H1 (cell line): ENCODE measurements at regions not wholly inside any gene's neighbourhood (a gene's known extent, or its start where the extent isn't known, plus 50 kb on each side); places are given as distances from the start of the nearest gene placed in this dataset.

Source experiments
- CTCF ChIA-PET: fragments of 300-600 bp; sonication (Branson Sonifier 250); formaldehyde crosslinking; loops from one replicate; lab custom pipeline; 2021; ENCODE audit not compliant: partially characterized antibody; lab: Charles Lee
- POLR2A ChIA-PET: fragments of 300-600 bp; sonication (Branson Sonifier 250); formaldehyde crosslinking; loops from one replicate; lab custom pipeline; 2021; ENCODE audit warnings: inconsistent platforms; ENCODE audit not compliant: partially characterized antibody; lab: Charles Lee
- DNase-seq, 2 experiments: peaks; one replicate each; pipeline versions ENCODE4 v3.0.0 to v3.0.0-alpha.2; 2010 to 2022; ENCODE audit warnings: low spot score in 2 of 2, low read depth in 1 of 2, mixed read lengths in 1 of 2
- FAIRE-seq: peaks from 2 replicates; lab custom pipeline; 2011; peaks lifted over from hg19 to GRCh38; lab: Jason Lieb, UNC
- H2AFZ ChIP-seq: 2 replicates; pipeline ENCODE4 v1.8.1; 2012; ENCODE audit warnings: low read length, inconsistent platforms
- H2AK5ac ChIP-seq: 2 replicates; pipeline ENCODE4 v1.6.1; 2013; ENCODE audit warnings: low read depth, low read length
- H2BK120ac ChIP-seq: replicated peaks from 2 replicates; pipeline ENCODE3; 2013; ENCODE audit warnings: low read depth, low read length, inconsistent platforms
- H2BK12ac ChIP-seq: 2 replicates; pipeline ENCODE4 v1.6.1; 2013; ENCODE audit warnings: low read depth, low read length
- H2BK15ac ChIP-seq: 2 replicates; pipeline ENCODE4 v1.6.1; 2013; ENCODE audit warnings: low read length
- H2BK20ac ChIP-seq: 2 replicates; pipeline ENCODE4 v1.6.1; 2013; ENCODE audit warnings: low read length
- H2BK5ac ChIP-seq: 2 replicates; pipeline ENCODE4 v1.6.1; 2013; ENCODE audit warnings: low read depth, low read length
- H3K14ac ChIP-seq: 2 replicates; pipeline ENCODE4 v1.6.1; 2013; ENCODE audit warnings: inconsistent platforms; ENCODE audit not compliant: insufficient read length
- H3K18ac ChIP-seq: 2 replicates; pipeline ENCODE4 v1.6.1; 2013; ENCODE audit warnings: low read length; ENCODE audit errors: extremely low read depth
- H3K23ac ChIP-seq: 2 replicates; pipeline ENCODE4 v1.6.1; 2013; ENCODE audit warnings: inconsistent platforms; ENCODE audit not compliant: insufficient read length
- H3K23me2 ChIP-seq: 2 replicates; pipeline ENCODE4 v1.6.1; 2013; ENCODE audit warnings: low read depth, low read length
- H3K27ac ChIP-seq: 2 replicates; pipeline ENCODE4 v1.6.1; 2011; ENCODE audit warnings: low read depth, low read length, inconsistent platforms
- H3K27me3 ChIP-seq, 4 experiments: replicated peaks in 1 of 4; 1 replicate in 1 of 4; 2 replicates in 3 of 4; pipeline versions ENCODE4 v1.6.1 to v1.8.1; 2011 to 2013; ENCODE audit warnings: low read length in 3 of 4, mild to moderate bottlenecking in 3 of 4, inconsistent platforms in 2 of 4, mixed read lengths in 2 of 4, moderate library complexity in 1 of 4; ENCODE audit not compliant: control insufficient read depth in 3 of 4, insufficient read depth in 3 of 4; ENCODE audit errors: extremely low read depth in 1 of 4
- H3K36me3 ChIP-seq, 4 experiments: 2 replicates each; pipeline versions ENCODE4 v1.6.1 to v1.8.1; 2011 to 2013; ENCODE audit warnings: mild to moderate bottlenecking in 4 of 4, low read length in 3 of 4, moderate library complexity in 2 of 4, control low read depth in 1 of 4, inconsistent platforms in 1 of 4; ENCODE audit not compliant: insufficient read depth in 4 of 4, control insufficient read depth in 2 of 4
- H3K4ac ChIP-seq: replicated peaks from 2 replicates; pipeline ENCODE3; 2013; ENCODE audit warnings: low read length, low read depth, mixed read lengths, inconsistent platforms; ENCODE audit not compliant: insufficient read length
- H3K4me1 ChIP-seq, 4 experiments: replicated peaks in 1 of 4; 1 replicate in 1 of 4; 2 replicates in 3 of 4; pipeline versions ENCODE4 v1.6.1 to v1.8.1; 2011 to 2013; ENCODE audit warnings: low read length in 3 of 4, inconsistent platforms in 2 of 4, mixed read lengths in 1 of 4; ENCODE audit not compliant: insufficient read depth in 4 of 4, control insufficient read depth in 3 of 4
- H3K4me2 ChIP-seq, 2 experiments: 2 replicates each; pipeline versions ENCODE4 v1.6.1 to v1.8.1; 2011 to 2013; ENCODE audit warnings: low read depth in 2 of 2, low read length in 2 of 2, control low read depth in 1 of 2, inconsistent platforms in 1 of 2, mild to moderate bottlenecking in 1 of 2; ENCODE audit not compliant: insufficient read depth in 1 of 2
- H3K4me3 ChIP-seq, 4 experiments: fragments of 200-600, 300-600 bp in 1 of 4; sonication (generic), shearing (Covaris generic), sonication (Bioruptor Twin) in 1 of 4; 2 replicates each; pipeline versions ENCODE4 v1.5.1 to v1.8.1; 2011 to 2016; ENCODE audit warnings: low read length in 4 of 4, low read depth in 3 of 4, control low read depth in 2 of 4, inconsistent platforms in 2 of 4, mild to moderate bottlenecking in 2 of 4, mixed read lengths in 1 of 4, moderate library complexity in 1 of 4; ENCODE audit not compliant: insufficient read depth in 2 of 4; ENCODE audit errors: extremely low read depth in 1 of 4
- H3K56ac ChIP-seq: replicated peaks from 2 replicates; pipeline ENCODE3; 2013; ENCODE audit warnings: low read depth, mild to moderate bottlenecking, mixed read lengths, low read length, inconsistent platforms; ENCODE audit not compliant: insufficient read length
- H3K79me1 ChIP-seq: 2 replicates; pipeline ENCODE4 v1.6.1; 2013; ENCODE audit warnings: low read depth, low read length, control low read depth
- H3K79me2 ChIP-seq, 2 experiments: 2 replicates each; pipeline versions ENCODE4 v1.6.1 to v1.8.1; 2012 to 2013; ENCODE audit warnings: low read length in 2 of 2, mild to moderate bottlenecking in 2 of 2, inconsistent platforms in 1 of 2; ENCODE audit not compliant: insufficient read depth in 2 of 2, control insufficient read depth in 1 of 2
- H3K9ac ChIP-seq, 4 experiments: replicated peaks in 1 of 4; 1 replicate in 1 of 4; 2 replicates in 3 of 4; pipeline versions ENCODE4 v1.6.1 to v1.8.1; 2011 to 2013; ENCODE audit warnings: low read depth in 3 of 4, low read length in 3 of 4, control low read depth in 2 of 4, mild to moderate bottlenecking in 2 of 4, moderate library complexity in 2 of 4, inconsistent platforms in 1 of 4; ENCODE audit errors: extremely low read depth in 1 of 4
- H3K9me3 ChIP-seq, 2 experiments: 2 replicates each; pipeline versions ENCODE4 v1.6.1 to v1.8.1; 2012 to 2013; ENCODE audit warnings: mild to moderate bottlenecking in 2 of 2, moderate library complexity in 2 of 2, control low read depth in 1 of 2, inconsistent platforms in 1 of 2, low read depth in 1 of 2, low read length in 1 of 2, mixed read lengths in 1 of 2; ENCODE audit not compliant: insufficient read depth in 2 of 2
- H4K20me1 ChIP-seq, 2 experiments: replicated peaks in 1 of 2; 2 replicates each; pipeline versions ENCODE3 to v1.8.1; 2011 to 2013; ENCODE audit warnings: inconsistent platforms in 2 of 2, low read length in 2 of 2, mild to moderate bottlenecking in 1 of 2; ENCODE audit not compliant: insufficient read depth in 2 of 2, control insufficient read depth in 1 of 2
- H4K5ac ChIP-seq: 2 replicates; pipeline ENCODE4 v1.6.1; 2013; ENCODE audit warnings: low read length, low read depth, mixed read lengths, inconsistent platforms; ENCODE audit not compliant: insufficient read length
- H4K8ac ChIP-seq: 2 replicates; pipeline ENCODE4 v1.8.0; 2013; ENCODE audit warnings: mild to moderate bottlenecking, moderate library complexity, low read length, inconsistent platforms; ENCODE audit not compliant: insufficient read depth; ENCODE audit errors: extremely low read depth
- H4K91ac ChIP-seq: replicated peaks from 2 replicates; pipeline ENCODE3; 2013; ENCODE audit warnings: low read length, mixed read lengths, inconsistent platforms; ENCODE audit not compliant: insufficient read length
- CTCF ChIP-seq, 3 experiments: IDR thresholded peaks; 1 replicate in 2 of 3; 2 replicates in 1 of 3; pipeline versions ENCODE4 v1.5.1 to v1.6.1; 2011; ENCODE audit warnings: low read length in 3 of 3, mild to moderate bottlenecking in 3 of 3, inconsistent platforms in 2 of 3, low read depth in 1 of 3, moderate library complexity in 1 of 3; ENCODE audit not compliant: insufficient read depth in 1 of 3; ENCODE audit errors: control extremely low read depth in 1 of 3
- HDAC2 ChIP-seq, 2 experiments: fragments of 300-600 bp in 1 of 2; sonication (generic) in 1 of 2; IDR thresholded peaks; 2 replicates each; pipeline ENCODE4 v1.6.1; 2011 to 2012; ENCODE audit warnings: low read depth in 2 of 2, low read length in 2 of 2, mild to moderate bottlenecking in 2 of 2, moderate library complexity in 2 of 2, borderline replicate concordance in 1 of 2, inconsistent platforms in 1 of 2
- KDM5A ChIP-seq: fragments of 200-600 bp; IDR thresholded peaks from 2 replicates; pipeline ENCODE4 v1.7.1; 2012; ENCODE audit warnings: mild to moderate bottlenecking, low read length, inconsistent platforms, mixed read lengths
- RBBP5 ChIP-seq: IDR thresholded peaks from 2 replicates; pipeline ENCODE4 v1.7.1; 2012; ENCODE audit warnings: low read depth, mild to moderate bottlenecking, inconsistent platforms, low read length, moderate library complexity, borderline replicate concordance
- SAP30 ChIP-seq: fragments of 300-600 bp; sonication (generic); IDR thresholded peaks from 2 replicates; pipeline ENCODE4 v1.7.1; 2012; ENCODE audit warnings: low read length, moderate library complexity, mild to moderate bottlenecking, inconsistent platforms; ENCODE audit not compliant: insufficient read depth, insufficient replicate concordance
- SIX5 ChIP-seq: IDR thresholded peaks from 2 replicates; pipeline ENCODE4 v1.6.1; 2011; ENCODE audit warnings: mild to moderate bottlenecking, low read depth, low read length
- SP4 ChIP-seq: IDR thresholded peaks from 2 replicates; pipeline ENCODE4 v1.6.1; 2012; ENCODE audit warnings: low read length, inconsistent platforms
- SRF ChIP-seq: IDR thresholded peaks from 2 replicates; pipeline ENCODE4 v1.6.1; 2011; ENCODE audit warnings: mild to moderate bottlenecking, low read depth, low read length, moderate library complexity
- TAF1 ChIP-seq: IDR thresholded peaks from 2 replicates; pipeline ENCODE4 v1.6.1; 2011; ENCODE audit warnings: mild to moderate bottlenecking, low read depth, low read length
- YY1 ChIP-seq: IDR thresholded peaks from 2 replicates; pipeline ENCODE4 v1.6.1; 2011; ENCODE audit warnings: low read depth, mild to moderate bottlenecking, low read length
- ZNF274 ChIP-seq: IDR thresholded peaks from 2 replicates; pipeline ENCODE4 v1.7.0; 2012; ENCODE audit warnings: low read length, borderline replicate concordance; ENCODE audit errors: extremely low read depth
- WGBS, 2 experiments: shearing (Covaris generic) in 1 of 2; methylation state at CpG; one replicate each; pipeline versions ENCODE4 v1.1.6 to v1.1.7; 2013 to 2015; ENCODE audit warnings: low lambda C conversion rate in 2 of 2, mixed read lengths in 2 of 2, inconsistent platforms in 1 of 2, low coverage in 1 of 2, missing lambda C conversion rate in 1 of 2; ENCODE audit not compliant: insufficient replicate concordance in 2 of 2, insufficient coverage in 1 of 2, insufficient read length in 1 of 2; ENCODE audit errors: extremely low coverage in 1 of 2, missing lambda C conversion rate in 1 of 2; 5-methylcytosine and 5-hydroxymethylcytosine counted together

GRCh38 chr15:79211481-79211880, 71.0 kb upstream of the ANKRD34C start:
- no peak overlapping the region for H3K14ac ChIP-seq
- no peak overlapping the region for H2BK20ac ChIP-seq
- WGBS, 2 experiments: 91% methylated on average over 1 of the region's 1 CpG; no CpG with 5 or more reads in 1 of the 2 experiments
- FAIRE-seq (no peak), DNase-seq (no peak)
- no peak overlapping the region for H3K18ac ChIP-seq
- no peaks in the 10 kb centered on the region for H3K9me3 ChIP-seq
- H3K79me2 ChIP-seq: no peaks in the 10 kb centered on the region
- H4K5ac ChIP-seq: no peak overlapping the region
- H3K4me3 ChIP-seq: no peak overlapping the region
- no peak overlapping the region for H3K4ac ChIP-seq
- H3K23ac ChIP-seq: no peak overlapping the region
- H3K27ac ChIP-seq: no peak overlapping the region
- H2BK5ac ChIP-seq: no peak overlapping the region
- H3K36me3 ChIP-seq: no peaks in the 10 kb centered on the region
- no peaks in the 10 kb centered on the region; the same call in 1 of the 2 replicates for H3K23me2 ChIP-seq
- no peak overlapping the region for H4K8ac ChIP-seq
- H3K9ac ChIP-seq: no peak overlapping the region
- no peak overlapping the region for H3K56ac ChIP-seq
- H3K4me1 ChIP-seq: peaks cover 3 to 9% (median 5%) of the 10 kb centered on the region in 4 experiments
- H4K91ac ChIP-seq: no peak overlapping the region
- no peak overlapping the region for H2AK5ac ChIP-seq
- CTCF ChIA-PET: interaction anchor here (0.7 to 16.9 kb wide), 6 partner anchors 10 to 205 kb away, joined by 3 to 293 read pairs (median 5); no protein-coding TSS in a partner anchor
- no peak overlapping the region for H2BK12ac ChIP-seq
- no peaks in the 10 kb centered on the region for H4K20me1 ChIP-seq
- H3K79me1 ChIP-seq: no peaks in the 10 kb centered on the region
- no peak for TF ChIP-seq SRF
- no peak for TF ChIP-seq TAF1
- TF ChIP-seq ZNF274: no peak
- no peak for TF ChIP-seq SIX5
- TF ChIP-seq SAP30: no peak
- no peak for TF ChIP-seq YY1
- TF ChIP-seq HDAC2 (IDR thresholded peaks at IDR 0.05; ENCODE audit: borderline replicate concordance in 1 of 2, low read depth in 2 of 2, low read length in 2 of 2): no peak
- no peak for TF ChIP-seq KDM5A
- TF ChIP-seq RBBP5: no peak
- TF ChIP-seq SP4: no peak
- no peak for TF ChIP-seq CTCF (IDR thresholded peaks at IDR 0.05; ENCODE audit: control extremely low read depth in 1 of 3, insufficient read depth in 1 of 3, low read depth in 1 of 3, low read length in 3 of 3)
- no peaks in the 10 kb centered on the region; a peak in 1 of 7 replicates for H3K27me3 ChIP-seq
- H3K4me2 ChIP-seq: no peak overlapping the region
- POLR2A ChIA-PET: no interaction called here
- H2AFZ ChIP-seq: no peak overlapping the region
- H2BK120ac ChIP-seq: no peak overlapping the region
- no peak overlapping the region for H2BK15ac ChIP-seq
